Activated T-cell treated with anti-CD3 and anti-CD28 coated beads for 24 hours (primary cell): ENCODE measurements at regions not wholly inside any gene's neighbourhood (a gene's known extent, or its start where the extent isn't known, plus 50 kb on each side); places are given as distances from the start of the nearest gene placed in this dataset.

Source experiments
- DNase-seq: peaks from one replicate; pipeline ENCODE4 v3.0.0-alpha.2; 2020; ENCODE audit warnings: low read depth

DNA sequence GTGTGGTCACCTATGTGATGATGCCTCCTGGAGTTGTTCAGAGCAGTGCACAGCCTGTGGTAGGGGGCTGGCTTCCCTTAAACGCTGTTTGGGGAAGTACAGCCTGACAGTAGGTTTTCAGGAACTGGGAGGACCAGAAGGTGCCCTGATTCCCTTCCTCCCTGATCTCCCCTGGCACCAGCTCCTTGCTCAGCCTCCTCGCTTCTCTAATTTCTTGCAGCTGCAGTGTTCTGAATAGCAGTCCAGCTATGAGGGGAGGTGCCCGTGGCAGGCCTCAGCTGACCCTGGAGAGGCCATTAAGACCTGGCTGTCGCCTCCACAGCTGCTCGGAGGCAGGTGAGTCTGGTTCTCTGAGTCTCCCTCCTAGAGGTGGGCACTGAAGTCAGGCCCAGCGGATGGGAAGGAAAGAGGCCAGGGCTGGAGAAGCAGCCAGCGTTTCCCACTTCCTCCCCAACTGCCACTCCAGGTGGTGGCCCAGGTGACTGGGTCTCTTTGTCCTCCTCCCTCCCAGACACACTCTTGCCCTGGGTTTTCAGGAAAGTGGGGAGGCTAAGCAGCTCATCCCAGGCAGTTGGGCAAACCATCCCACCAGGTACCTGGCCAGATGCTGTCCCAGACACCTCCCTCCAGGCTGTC is 52.0 kb upstream of the RPL11 start:
- DNase-seq, result no peak

DNA sequence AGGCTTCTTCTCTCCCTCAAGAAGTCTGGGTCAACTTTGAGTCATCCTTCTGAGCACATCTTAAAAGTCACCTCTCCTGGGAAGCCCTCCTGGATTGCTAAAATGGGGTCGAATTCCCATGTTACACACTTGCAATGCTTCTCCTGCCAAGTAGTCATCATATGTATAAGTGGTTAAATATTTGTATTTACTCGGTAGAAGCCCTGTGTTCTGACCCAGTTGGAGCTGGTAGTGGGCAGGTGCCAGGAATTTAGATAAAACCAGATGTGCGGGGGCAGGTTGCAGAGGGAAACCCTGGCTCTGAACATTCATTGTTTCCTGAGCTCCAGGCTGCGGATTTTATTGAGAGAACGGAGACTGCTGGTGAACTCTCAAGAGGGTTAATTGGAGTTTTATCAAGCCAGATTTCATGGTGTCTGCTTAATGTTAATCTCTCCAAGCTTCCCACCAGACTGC is 52.8 kb upstream of the RPL11 start:
- DNase-seq, result no peak

DNA sequence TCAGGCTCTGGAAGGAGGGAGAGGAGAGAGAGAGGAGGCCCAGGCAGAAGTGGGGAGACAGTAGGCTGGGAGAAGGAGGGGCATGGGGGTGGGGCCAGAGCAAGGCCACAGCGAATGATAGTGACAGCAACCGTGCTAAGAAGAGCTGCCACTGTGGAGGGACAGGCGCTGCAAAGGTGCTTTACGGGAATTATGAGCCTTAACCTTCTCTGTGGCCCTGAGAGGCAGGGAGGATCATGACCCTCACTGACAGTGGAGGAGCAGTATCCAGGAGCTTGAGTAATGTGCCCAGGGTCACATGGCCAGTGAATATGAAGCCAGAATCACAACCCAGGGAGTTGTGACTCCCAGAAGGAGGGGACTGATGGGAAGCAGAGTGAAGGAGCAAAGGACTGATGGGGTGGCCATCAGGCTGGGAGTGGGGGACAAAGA is 53.4 kb upstream of the RPL11 start:
- no peak for DNase-seq

DNA sequence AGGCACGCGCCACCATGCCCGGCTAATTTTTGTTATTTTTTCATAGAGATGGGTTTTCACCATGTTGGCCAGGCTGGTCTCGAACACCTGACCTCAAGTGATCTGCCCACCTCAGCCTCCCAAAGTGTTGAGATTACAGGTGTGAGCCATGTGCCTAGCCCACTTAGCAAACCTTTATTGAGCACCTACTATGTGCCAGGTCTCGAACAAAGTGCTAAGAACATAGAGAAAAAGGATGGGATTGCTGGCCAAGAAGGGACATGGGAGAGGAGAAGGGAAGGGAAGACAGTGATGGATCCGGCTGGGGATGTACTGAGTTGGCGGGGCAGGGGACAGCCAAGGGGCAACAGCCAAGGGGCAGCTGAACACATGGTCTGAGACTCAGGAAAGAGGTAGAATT is 55.6 kb upstream of the RPL11 start:
- no peak for DNase-seq

DNA sequence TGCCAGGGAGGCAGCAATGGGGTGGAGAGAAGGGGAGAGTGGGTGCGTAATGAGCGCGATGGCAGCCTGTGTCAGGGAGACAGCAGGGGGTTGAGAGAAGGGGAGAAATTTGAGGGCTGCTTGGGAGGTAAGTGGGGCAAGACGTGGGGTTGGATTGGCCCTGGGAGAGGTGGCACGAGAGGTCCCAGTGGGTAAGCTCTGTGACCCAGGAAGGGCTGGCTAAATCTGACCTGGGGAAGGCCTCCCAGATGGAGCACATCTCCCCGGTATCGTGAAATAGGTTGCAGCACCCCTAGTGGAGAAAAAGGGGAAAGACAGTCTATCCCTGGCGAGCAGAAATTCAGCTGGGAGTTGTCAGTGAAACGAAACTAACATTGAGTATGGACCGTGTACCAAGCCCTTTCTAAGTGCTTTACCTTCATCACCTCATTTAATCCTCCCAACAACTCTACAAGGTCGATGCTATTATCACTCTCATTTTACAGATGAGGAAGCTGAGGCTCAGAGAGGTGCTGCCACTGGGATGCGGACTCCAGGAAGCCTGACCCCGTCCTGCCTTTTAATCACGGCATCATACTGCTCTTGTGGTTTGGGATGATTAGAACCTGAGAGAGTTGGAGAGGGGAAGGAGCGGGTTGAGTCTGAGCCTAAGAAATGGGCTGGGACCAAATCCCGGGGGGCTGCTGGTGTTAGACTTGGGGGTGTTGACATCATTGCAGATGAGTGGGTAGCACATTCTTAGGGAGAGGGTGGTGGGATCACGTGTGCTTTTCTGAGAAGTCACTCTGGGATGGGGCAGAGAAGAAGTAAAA is 56.6 kb upstream of the RPL11 start:
- peak; percentile 49 for DNase-seq

DNA sequence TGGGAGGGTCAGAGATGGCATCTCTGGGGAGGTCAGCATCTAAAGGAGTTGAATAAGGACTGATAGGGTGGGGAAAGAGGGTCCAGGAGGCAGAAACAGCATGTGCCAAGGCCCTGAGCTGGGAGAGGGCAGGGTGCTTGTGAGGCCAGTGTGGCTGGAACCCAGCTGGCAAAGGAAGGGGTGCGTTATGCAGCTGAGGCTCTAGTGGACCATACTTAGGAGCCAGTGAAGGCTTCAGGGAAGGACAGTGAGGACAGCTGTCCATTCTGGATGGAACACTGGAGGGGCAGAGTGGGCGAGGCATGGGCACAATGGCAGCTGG is 57.1 kb upstream of the RPL11 start:
- no peak for DNase-seq

DNA sequence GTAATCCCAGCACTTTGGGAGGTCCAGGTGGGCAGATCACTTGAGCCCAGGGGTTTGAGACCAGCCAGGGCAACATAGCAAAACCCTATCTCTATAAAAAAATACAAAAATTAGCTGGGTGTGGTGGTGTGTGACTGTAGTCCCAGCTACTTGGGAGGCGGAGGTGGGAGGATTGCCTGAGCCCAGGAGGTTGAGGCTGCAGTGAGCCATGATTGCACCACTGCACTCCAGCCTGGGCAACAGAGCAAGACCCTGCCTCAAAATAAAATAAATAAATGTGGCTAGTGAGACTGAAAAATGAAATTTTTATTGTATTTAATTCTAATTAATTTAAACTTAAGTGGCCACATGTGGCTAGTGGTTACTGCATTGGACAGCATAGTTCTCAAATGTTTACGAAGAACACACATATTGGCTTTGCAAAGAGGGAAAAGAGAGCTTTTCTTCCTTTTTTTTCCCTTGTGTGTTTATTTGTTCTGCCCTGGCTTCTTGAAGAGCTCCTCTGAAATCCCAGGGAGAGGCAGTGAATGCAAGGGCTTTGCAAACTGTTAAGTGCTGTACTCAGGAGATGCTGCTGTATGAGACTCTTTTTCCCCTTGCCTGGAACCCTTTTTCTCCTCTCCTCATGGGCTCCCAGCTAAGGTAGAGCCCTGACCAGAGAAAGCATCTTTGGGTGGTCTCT is 59.0 kb upstream of the RPL11 start:
- DNase-seq, result no peak

DNA sequence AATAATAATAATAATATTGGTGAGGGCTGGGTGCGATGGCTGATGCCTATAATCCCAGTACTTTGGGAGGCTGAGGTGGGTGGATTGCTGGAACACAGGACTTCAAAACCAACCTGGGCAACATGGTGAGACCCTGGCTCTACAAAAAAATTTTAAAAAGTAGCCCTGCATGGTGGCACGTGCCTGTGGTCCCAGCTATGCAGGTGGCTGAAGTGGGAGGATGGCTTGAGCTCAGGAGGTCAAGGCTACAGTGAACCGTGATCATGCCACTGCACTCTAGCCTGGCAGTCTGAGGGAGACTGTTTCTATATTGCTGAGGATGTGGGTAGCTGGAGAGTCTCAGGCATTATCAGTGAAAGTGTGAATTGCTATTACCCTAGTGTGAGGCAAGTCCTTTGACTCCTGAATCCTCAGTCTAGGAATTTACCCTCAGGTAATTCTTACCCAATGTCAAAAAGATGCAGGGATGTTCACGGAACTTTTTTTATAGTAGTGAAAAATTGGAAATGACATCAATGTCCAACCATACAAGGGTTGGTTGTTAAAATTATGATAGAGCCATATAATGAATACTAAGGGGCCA is 61.8 kb upstream of the RPL11 start:
- no peak for DNase-seq

DNA sequence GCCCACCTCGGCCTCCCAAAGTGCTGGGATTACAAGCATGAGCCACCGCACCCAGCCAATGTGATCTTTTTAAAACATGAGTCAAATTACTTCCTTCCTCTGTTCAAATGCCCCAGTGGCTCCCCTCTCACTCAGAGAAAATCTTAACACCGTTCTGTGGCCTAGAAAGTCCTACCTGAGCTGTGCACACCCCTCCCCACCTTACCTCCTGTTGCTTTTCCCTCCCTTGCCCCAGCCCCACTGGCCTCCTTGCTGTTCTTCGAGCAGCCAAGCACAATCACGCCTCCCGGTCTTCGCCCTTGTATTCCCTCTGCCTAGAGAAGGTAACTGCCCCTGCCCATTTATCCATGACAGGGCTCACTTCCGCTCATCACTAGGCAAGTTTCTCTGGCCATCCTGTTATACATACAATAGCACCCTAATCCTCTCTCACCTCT is 62.6 kb upstream of the RPL11 start:
- no peak for DNase-seq

DNA sequence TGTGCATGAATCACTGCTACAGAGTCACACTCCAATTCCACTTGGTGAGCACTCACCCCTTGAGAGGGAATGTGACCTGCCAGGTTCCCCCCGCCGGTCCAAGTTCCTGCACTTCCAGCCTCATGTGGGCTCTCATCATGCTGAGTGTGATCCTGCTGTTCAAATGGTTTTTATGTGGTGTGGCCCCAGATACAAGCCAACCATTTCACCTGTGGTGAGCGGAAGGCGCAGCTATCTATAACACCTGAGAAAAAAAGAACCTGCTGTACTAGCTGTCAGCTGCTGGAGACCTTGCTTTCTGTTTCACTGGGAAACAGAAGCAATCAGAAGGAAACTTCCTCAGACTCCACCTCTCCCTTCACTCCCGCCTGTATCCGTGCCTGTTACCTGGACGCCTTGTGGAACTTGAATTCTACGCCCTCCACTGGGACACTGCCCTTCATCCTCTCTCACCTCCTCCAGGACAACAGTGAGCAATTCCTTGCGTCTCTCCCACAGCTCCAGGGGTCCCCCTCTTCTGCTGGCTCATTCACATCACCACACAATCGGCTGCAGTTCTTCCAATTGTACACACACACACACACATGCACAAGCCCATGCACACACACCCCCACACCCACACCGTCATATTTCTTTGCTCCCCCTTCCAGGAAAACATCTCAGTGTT is 64.4 kb upstream of the RPL11 start:
- no peak for DNase-seq

DNA sequence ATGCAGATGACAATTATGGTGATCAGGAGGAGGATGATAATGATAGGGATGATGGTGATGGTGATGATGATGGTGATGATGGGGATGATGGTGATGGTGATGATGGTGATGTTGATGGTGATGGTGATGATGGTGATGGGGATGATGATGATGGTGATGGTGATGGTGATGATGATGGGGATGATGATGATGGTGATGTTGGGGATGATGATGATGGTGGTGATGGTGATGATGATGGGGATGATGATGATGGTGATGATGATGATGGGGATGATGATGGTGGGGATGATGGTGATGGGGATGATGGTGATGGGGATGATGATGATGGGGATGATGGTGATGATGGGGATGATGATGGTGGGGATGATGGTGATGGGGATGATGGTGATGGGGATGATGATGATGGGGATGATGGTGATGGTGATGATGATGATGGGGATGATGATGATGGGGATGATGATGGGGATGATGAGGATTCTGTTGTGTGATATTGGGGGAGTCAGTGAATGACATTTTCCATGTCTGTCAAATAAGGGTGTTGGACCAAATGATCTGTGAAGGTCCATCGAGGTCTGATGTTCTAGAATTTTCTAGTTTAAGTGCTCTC is 65.6 kb upstream of the RPL11 start:
- DNase-seq, result no peak

DNA sequence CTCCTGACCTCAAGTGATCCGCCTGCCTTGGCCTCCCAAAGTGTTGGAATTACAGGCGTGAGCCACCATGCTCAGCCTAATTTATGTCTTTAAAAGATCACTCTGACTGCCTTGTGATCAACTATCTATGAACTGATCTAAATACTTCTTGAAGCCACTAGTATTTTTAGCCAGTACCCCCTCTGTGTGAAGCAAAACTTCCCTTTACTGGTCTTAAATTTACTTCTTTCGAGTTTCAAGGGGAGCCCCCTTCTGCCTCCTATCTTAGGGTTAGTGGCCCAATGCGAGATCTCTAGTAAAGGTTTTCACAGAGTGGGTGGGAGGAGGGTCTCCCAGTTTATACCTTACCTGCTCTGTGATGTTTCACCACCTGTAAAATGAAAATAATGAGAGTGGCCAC is 66.1 kb upstream of the RPL11 start:
- DNase-seq, result no peak

DNA sequence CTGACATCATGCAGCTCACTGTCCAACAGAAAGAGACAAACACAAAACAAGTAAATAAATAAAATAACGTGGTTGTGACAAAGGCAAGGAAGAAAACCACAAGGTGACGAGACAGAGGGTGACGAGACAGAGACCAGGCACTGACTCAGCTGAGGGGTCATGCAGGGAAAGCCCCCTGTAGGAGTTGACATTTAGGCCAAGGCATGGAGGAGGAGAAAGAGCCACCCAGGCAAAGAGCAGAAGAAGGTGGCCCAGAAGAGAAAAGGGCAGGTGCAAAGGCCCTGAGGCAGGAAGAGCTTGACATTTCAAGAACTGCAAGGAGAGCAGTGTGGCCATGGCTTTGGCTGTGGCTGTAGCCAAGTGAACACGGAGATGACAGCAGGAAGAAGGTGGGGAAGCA is 65.1 kb upstream of the ID3 start:
- peak; percentile 57 for DNase-seq

DNA sequence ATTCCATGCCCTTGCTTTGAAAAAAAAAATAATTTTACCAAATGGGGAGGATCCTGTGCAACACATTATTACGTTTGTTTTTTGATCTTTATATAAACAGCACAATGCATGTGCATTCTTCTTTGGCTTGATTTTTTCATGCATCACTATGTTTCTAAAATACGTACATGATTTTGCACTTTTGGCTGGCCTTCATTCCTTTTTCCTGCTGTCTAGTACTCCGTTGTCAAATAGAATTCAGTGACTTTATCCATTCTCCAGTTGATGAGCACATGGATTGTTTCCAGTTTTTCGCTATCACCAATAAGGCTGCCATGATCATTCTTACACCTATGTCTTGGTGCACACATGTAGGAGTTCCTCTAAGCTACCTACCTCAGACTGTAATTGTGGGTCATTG is 63.0 kb upstream of the ID3 start:
- no peak for DNase-seq

DNA sequence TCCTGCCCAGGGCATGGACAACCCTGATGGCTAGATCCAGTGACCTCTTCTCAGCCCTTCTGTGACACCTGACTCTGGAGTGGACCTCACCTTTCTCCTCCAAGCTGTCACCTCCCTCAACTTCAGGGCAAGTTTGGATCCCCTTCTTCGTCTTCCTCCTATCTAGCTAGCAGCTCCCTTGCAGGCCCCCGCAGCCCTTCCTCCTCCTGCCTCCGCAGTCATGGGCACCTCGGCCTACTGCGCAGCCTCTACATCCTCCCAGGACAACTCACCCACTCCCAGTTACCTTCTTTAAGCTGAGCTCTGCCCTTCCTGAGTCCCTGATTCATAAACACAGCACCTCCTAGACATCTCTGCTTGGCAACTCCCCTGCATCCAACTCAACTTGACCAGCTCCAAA is 61.3 kb upstream of the ID3 start:
- DNase-seq, result no peak

DNA sequence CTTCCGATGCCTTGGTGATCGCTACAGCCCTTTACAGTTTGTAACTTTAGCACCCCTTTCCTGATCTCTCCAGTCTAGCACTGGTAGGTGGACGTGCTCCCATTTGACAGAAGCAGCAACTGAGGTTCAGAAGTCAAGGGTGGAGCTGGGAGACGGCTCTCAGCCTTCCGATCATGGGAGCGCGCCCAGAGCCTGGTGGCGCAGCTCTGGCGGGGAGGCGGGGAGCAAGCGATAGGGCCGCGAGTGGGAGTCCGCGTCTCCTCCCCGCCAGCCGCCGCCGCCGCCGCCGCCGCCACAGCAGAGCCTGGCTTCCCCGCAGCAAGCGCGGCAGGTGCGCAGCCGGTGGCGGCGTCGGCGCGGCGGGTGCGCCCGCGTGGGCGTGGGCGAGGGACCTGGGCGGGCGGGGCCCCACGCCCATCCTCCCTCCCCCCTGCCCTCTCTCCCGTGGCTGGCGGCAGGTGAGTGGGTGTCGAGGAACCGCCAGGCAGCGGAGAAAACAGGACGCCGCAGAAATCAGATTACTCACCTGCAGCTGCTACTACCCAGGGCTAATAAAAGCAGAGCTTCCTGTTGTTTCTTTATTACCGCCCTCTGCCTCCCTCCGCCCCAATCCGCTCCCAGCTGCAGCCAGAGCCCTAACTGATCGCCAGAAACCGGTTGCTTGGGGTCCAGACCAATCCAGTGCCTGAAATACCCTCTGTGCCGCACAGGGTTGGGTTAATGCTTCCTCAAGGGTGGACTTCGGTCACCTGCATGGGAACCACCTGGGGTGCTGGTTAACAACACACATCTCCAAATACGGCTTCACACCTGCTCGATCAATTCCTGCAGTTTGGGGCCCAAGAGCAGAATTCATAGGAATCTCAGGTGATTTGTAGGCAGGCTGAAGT is 60.2 kb upstream of the ID3 start:
- DNase-seq, result peak; percentile 68

DNA sequence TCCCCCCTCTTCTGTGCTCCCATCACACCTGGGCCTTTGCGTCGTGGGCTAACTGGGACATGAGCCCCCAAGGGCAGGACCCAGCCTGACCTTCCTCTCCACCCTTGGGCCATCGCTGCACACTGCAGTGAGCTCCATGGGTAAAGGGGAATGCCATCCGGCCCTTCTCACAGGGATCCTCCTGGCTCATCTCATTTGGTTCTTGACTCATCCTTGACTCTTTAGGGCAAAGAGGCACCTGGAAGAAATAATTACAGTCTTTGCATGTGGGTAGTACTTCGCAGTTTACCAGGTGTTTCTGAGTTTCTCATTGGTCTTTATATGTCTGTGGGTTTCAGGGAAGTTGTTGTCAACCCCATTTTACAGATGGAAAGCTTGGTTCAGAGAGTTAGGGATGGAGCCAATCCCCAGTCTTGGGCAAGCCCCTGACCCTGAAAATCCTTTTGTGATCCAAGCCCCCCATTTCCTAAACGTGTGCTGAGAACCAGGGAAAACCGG is 59.3 kb upstream of the ID3 start:
- DNase-seq, result no peak

DNA sequence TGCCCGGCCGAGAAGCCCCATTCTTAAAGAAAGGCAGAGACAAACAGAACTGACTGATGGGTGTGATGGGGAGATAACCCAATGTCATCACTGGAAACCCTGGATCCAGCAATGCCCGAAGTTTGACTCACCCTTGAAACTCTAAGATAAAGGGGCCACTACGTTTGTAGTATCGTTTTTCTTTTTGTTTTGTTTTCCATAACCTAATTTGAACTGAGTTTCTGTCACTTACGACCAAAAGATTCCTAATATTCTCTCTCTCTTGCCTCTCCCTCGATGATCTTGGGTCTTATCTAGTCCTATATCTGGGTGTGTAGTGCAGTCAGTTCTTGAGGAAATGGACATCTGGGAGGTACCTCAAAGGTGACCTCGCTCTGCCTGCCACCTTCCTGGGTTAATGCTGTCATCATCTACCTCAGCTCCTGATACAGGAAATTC is 57.8 kb upstream of the ID3 start:
- DNase-seq, result no peak

DNA sequence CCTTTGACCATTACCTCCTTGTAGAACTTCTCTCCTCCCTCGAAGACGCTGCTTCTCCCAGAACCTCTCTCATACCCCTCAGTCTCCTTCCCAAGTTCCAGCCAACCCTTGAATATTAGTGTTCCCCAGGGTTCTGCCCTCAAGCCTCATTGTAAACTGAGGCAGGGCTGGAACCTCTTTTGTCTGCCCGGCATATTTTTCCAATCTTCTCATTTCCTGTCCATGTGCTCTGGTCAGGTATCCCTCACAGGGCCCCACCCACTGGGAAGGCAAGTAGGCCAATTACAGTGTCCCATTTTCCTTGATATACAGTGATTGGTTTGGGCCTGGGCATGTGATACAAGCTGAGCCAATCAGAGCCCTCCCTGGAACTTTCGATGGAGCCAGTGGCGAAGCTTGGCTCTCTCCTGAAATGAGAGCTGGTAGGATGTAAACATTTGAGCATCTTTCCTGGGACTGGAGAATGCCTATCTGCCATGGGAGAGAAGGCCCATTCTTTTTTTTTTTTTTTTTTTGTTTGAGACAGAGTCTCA is 57.1 kb upstream of the ID3 start:
- no peak for DNase-seq

DNA sequence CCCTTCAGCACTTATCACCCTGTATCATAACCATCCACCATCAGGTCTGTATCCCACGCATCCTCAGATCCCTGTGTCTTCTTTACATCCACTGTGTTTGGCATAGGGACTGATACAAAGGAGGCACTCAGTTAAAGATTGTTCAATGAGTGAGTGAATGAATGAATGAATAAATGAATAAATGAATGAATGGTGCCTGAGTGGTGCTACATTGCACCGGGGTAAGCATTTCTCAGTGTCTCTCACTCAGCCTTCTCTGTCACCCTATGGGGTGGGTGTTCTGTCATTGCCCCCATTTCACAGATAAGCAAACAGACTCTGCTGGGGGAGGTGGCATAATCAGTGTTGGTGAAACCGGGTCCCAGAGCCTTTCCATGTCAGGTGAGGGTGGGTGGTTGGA is 56.6 kb upstream of the ID3 start:
- no peak for DNase-seq
